Superior temporal gyrus (tissue), 1 donor: ENCODE measurements at regions not wholly inside any gene's neighbourhood (a gene's known extent, or its start where the extent isn't known, plus 50 kb on each side); places are given as distances from the start of the nearest gene placed in this dataset.
"Not testable (repeated sequence)": the region's sequence is repeated elsewhere in the genome, so short reads cannot be mapped to it uniquely, and the experiment has no call there.

Experiments used
- DNase-seq: peaks from one replicate; pipeline ENCODE4 v3.0.0-alpha.2; 2016; ENCODE audit errors: extremely low spot score

DNA sequence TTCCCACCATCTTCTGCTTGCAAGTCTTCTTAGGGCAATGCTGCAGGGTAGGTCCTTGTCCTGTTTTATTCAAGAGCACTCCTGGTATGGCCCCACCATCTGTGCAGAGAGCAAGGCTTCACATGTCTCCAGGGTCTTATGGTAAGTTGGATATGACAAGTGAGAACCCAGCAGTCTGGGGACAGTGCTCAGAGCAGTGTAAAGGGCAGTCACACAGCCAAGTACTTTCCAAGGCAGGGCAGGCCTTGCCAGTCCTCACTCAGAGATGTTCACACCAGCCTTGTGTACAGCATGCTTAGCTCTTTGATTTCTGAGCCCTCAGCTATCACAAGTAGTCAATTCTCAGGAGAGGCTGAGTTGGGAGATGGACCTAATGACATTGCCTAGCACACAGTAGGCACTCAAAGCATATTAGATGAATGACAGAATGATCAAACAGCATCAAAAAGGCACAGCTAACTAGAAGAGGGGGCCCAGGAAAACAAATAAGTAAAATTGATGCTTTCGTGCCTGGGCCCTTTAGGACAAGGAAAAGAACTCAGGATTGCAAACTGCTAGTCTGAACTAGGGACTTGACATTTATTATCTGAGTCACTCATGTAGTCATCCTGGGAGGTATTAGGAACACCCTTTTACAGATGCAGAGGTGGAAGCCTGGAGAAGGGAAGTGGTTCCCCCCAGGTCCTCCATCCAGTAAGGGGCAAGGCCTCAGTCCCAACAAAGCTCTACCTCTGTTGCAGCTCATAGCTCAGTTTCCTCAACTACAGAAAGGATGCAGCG lies 86.7 kb upstream of the CTAGE1 start:
- no peak for DNase-seq

GRCh38 chr18:22505141-22505591 lies 87.5 kb upstream of the CTAGE1 start:
- DNase-seq = no peak

GRCh38 chr18:22507055-22507454 lies 89.3 kb upstream of the CTAGE1 start:
- DNase-seq = no peak

GRCh38 chr18:22509423-22509822 lies 91.7 kb upstream of the CTAGE1 start:
- no peak for DNase-seq

DNA sequence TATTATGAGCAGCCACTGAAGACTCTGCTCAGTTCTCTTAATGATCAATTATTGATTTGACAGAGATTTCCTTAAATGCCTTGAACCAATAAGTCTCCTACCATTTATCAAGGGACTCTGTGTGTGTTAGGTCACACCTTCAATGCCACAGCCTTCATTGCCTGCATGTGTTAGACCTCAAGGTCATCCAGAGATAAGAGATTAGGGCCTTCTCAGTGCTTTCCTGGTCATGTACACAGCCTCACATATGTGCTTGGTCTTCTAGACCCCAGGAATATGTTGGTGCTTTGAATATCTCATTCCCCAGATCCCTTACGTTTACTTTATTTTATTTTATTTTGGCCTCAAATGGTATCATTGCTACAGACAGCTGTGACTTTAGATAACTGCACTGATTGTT lies 93.0 kb upstream of the CTAGE1 start:
- DNase-seq = no peak

- no peak for DNase-seq
Observed at GRCh38 chr18:22513721-22514481, 96.2 kb upstream of the CTAGE1 start.

GRCh38 chr18:22514655-22515054 lies 96.9 kb upstream of the CTAGE1 start:
- DNase-seq = no peak

GRCh38 chr18:22515250-22515649 lies 97.5 kb upstream of the CTAGE1 start:
- no peak for DNase-seq

- DNase-seq = no peak
Observed at GRCh38 chr18:22517356-22517755, 99.6 kb upstream of the CTAGE1 start.

DNA sequence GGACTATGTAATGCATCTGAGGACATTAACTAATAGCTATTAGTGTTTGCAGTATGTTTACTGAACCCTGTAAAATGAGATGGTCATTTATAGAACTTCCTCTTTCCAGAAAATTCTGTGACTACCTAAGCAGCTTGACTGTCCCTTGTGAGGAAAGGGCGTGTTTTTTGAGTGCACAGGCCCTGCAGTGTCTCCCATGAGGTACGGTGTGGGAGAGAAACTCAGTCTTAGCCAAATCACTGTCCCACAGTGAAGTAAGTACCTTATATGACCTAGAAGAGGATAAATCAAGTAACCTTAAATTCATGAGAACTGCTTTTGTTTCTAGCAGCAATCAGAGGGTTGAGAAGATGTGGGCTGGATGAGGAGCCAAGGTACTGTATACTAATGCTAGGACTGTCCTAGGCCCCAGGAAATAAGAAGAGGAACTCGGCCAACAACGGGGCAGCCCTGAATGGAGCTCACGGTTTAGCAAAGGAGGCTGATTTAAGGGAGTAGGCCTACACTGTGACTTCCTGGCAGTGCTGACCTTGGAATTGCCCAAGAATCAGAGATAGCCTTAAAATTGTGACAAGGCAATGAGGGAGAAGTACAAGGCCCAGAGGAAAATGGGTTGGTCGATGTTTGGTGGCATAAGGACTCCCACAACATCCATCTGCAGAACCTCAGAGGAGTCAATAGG lies 103.5 kb upstream of the CTAGE1 start:
- DNase-seq = no peak

GRCh38 chr18:22523481-22523880 lies 105.8 kb upstream of the CTAGE1 start:
- no peak for DNase-seq

DNA sequence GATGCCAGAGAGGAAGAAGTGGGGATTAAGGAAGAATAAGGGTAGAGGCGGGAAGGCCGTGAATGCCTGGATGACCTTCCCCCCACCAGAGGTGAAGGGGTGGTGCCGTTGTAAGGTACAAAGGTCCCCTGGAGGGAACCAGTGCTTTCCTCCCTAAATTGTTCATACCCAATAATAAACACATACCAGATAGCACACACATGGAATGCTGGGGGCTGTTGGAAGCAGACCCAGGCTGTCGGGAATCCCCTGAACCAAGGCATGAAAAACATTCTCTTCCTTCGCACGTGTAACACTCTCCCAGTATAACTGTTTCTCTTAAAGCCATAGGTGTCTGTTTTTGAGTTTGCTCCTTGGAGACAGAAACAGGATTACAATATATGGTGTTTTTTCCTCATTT lies 107.1 kb upstream of the CTAGE1 start:
- DNase-seq = no peak

DNA sequence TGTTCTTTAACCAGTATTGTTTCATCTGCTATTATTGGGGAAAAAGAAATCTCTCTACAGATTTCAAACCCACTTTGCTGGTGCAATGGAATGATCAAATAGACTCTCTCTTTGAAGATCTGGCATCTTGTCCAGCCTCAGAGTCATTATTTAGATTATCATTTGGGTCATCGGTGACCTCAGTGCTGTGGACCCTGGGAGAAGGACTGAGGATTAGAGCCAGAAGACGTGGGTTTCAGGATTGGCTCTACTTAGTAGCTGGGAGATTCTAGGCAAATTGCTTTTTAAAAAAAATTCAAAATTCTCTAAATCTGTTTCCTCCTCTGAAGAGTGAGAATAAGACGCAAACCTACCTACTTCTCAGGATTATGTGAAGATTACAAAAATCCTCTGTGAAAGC lies 107.6 kb upstream of the CTAGE1 start:
- no peak for DNase-seq

- DNase-seq = no peak
Observed at GRCh38 chr18:22525883-22526282, 108.2 kb upstream of the CTAGE1 start.

DNA sequence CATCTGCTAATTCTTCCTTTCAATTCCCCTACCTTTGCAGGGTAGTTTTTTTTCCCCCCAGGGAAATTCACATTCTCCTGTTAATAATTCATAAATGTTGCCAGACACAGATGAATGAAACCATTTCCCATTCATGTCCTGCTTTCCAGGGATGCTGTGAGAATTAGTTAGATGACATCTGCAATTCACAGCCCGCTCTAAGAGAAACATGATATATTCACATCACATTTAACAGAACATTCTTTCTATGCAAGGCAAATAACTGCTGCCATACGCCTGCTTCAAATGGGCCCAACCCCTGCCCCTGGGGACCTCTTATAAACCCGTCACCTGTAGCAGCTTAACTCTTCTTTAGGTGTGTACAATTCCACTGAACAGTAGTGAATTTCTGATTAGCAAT lies 110.6 kb upstream of the CTAGE1 start:
- no peak for DNase-seq

GRCh38 chr18:22534706-22535105 lies 117.0 kb upstream of the CTAGE1 start:
- DNase-seq = not testable (repeated sequence)

GRCh38 chr18:22536558-22536957 lies 118.8 kb upstream of the CTAGE1 start:
- no peak for DNase-seq

DNA sequence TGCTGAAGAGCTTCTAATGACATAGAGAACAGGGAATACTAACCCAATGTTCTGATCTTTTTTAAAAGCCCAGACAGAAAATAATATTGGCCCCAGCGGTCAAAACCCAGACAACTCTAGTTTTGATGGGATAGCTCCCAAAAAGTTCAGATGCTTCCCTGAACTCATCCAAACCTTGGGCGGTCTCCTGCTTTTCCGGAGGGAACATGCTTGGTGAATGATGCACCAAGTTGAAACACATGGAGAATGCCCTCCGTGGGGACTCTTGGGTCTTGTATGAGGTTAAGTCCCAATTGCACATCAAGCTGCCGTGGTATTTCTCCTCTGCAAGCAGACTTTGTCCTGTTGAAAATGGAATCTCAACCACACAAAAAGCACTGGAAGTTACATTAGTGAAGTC lies 120.7 kb upstream of the CTAGE1 start:
- DNase-seq = no peak

- no peak for DNase-seq
Observed at GRCh38 chr18:22539051-22539765, 121.5 kb upstream of the CTAGE1 start.

DNA sequence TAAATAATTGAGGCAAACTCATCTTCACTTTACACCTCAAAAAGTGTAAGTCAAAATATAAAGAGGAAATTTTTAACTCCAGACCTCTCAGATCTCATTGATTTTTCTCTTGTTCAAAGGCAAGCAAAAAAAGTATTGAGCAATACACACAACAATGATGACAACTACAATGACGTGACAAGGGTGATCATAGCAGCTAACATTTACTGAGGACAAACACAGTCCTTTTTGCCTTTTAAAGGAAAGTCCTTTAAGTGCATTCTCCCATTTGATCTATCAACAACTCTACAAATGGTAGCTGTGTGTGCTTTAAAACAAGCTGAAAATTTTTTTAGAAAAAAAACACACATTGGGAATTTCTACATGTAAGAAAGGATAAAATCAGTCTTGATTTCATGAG lies 123.5 kb upstream of the CTAGE1 start:
- DNase-seq = no peak

- no peak for DNase-seq
Observed at GRCh38 chr18:22542406-22542835, 124.7 kb upstream of the CTAGE1 start.

DNA sequence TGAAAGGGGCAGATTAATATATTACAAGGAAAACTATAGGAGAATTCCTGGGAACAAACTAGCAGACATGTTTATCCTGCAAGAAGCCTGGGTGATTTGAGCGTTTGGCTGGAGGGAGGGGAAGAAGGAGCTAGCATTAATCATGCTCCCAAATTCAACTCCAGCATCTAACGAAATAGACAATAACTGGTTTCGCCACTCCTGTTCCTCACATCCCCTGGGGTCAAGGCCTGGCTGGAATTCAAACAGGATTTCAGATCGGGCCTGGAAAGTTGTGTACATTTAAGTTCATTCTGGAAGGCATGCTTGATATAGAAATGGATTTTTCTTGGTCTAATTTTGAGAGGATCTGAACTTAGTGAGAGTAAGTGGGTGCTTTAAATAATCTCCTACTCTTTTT lies 126.1 kb upstream of the CTAGE1 start:
- DNase-seq = no peak
